ENCODE measurements at regions not wholly inside any gene's neighbourhood (a gene's known extent, or its start where the extent isn't known, plus 50 kb on each side); places are given as distances from the start of the nearest gene placed in this dataset.

GRCh38 chr6:113646701-113647100 lies 210.4 kb upstream of the MARCKS start:
- Histone ChIP-seq H3K27me3 (ENCODE audit: control insufficient read depth in 1 of 2, insufficient read depth in 1 of 2, low read length in 2 of 2) (no peaks in the 10 kb centered on the region), H2BK15ac (ENCODE audit: low read depth, poor library complexity, severe bottlenecking) (no peak overlapping the region), H3K36me3 (ENCODE audit: control insufficient read depth in 1 of 2, insufficient read depth in 2 of 2, low read depth in 1 of 2, low read length in 2 of 2) (no peaks in the 10 kb centered on the region), H3K4me2 (ENCODE audit: low read length, poor library complexity, severe bottlenecking) (no peak overlapping the region), H3K79me1 (replicated peaks; ENCODE audit: low read length, poor library complexity, severe bottlenecking) (no peaks in the 10 kb centered on the region), H3K4me1 (ENCODE audit: control insufficient read depth, insufficient read depth, low read depth, low read length) (peaks cover 7% of the 10 kb centered on the region), H3K9ac (ENCODE audit: low read length) (no peak overlapping the region), H3K27ac (ENCODE audit: low read length, poor library complexity, severe bottlenecking) (no peak overlapping the region), H2BK5ac (ENCODE audit: low read depth, low read length, poor library complexity, severe bottlenecking) (no peak overlapping the region), H2BK12ac (ENCODE audit: low read length in 2 of 2) (no peak overlapping the region), H2AFZ (ENCODE audit: low read depth, low read length) (no peak overlapping the region), H3K14ac (ENCODE audit: low read length in 2 of 2) (no peak overlapping the region), H2BK120ac (ENCODE audit: low read depth, low read length) (no peak overlapping the region), H3K18ac (ENCODE audit: low read depth in 1 of 2, low read length in 2 of 2) (no peak overlapping the region), H3K23ac (ENCODE audit: low read length in 2 of 2) (no peak overlapping the region), H3K4ac (ENCODE audit: low read depth in 1 of 2, low read length in 2 of 2) (no peak overlapping the region), H3K9me3 (ENCODE audit: control insufficient read depth, low read length) (no peaks in the 10 kb centered on the region), H4K8ac (ENCODE audit: low read length) (no peak overlapping the region), H4K91ac (ENCODE audit: low read length) (no peak overlapping the region), H3K4me3 (ENCODE audit: insufficient read depth in 1 of 2, low read depth in 1 of 2, low read length in 2 of 2) (no peak overlapping the region), H2AK5ac (ENCODE audit: low read length, severe bottlenecking) (no peak overlapping the region)
- no peak for DNase-seq
- WGBS = 91% methylated on average over 4 of the region's 4 CpGs

DNA sequence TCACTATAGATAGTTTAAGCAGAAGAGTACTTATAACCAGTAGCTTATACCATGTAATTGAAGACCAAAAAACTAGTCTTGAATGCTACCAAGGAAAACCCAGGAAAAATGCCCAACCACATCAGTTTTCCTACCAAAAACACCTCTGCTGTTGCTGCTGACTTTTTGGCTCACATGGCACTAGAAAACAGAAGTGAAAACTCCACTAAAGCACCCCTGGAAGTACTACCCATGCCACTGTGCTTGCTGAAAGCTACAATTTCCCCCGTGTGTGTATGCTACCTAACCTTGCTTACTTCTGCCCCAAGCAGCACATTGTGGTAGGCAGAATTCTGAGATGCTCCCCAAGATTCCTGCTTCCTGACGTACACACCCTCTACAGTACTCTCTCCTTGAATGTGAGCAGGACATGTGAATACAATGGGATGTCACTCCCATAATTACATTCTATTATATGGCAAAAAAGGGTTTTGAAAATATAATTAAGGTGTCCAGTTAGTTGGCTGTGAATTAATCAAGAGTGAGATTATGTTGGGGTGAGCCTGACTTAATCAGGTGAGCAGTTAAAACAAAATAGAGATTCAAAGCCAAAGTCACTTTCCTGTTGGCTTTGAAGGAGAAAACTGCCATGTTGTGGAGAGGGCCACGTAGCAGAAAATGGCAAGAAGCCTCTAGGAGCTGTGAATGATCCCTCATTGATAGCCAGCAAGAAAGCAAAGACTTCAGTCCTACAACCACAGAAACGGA lies 209.8 kb upstream of the MARCKS start:
- Histone ChIP-seq H4K8ac (ENCODE audit: low read length) (no peak overlapping the region), H2BK15ac (ENCODE audit: low read depth, poor library complexity, severe bottlenecking) (peak overlapping the region; percentile 84), H3K9ac (ENCODE audit: low read length) (no peak overlapping the region), H2BK5ac (ENCODE audit: low read depth, low read length, poor library complexity, severe bottlenecking) (no peak overlapping the region), H2BK120ac (ENCODE audit: low read depth, low read length) (no peak overlapping the region), H3K23ac (ENCODE audit: low read length in 2 of 2) (no peak overlapping the region), H3K9me3 (ENCODE audit: control insufficient read depth, low read length) (no peaks in the 10 kb centered on the region), H2BK12ac (ENCODE audit: low read length in 2 of 2) (no peak overlapping the region), H3K4me2 (ENCODE audit: low read length, poor library complexity, severe bottlenecking) (no peak overlapping the region), H4K91ac (ENCODE audit: low read length) (no peak overlapping the region), H3K79me1 (replicated peaks; ENCODE audit: low read length, poor library complexity, severe bottlenecking) (no peaks in the 10 kb centered on the region), H3K27me3 (ENCODE audit: control insufficient read depth in 1 of 2, insufficient read depth in 1 of 2, low read length in 2 of 2) (no peaks in the 10 kb centered on the region), H3K14ac (ENCODE audit: low read length in 2 of 2) (no peak overlapping the region), H3K4ac (ENCODE audit: low read depth in 1 of 2, low read length in 2 of 2) (no peak overlapping the region), H3K36me3 (ENCODE audit: control insufficient read depth in 1 of 2, insufficient read depth in 2 of 2, low read depth in 1 of 2, low read length in 2 of 2) (no peaks in the 10 kb centered on the region), H3K27ac (ENCODE audit: low read length, poor library complexity, severe bottlenecking) (no peak overlapping the region), H3K4me1 (ENCODE audit: control insufficient read depth, insufficient read depth, low read depth, low read length) (peaks cover 7% of the 10 kb centered on the region), H2AFZ (ENCODE audit: low read depth, low read length) (no peak overlapping the region), H2AK5ac (ENCODE audit: low read length, severe bottlenecking) (peak overlapping the region; percentile 46), H3K18ac (ENCODE audit: low read depth in 1 of 2, low read length in 2 of 2) (no peak overlapping the region), H3K4me3 (ENCODE audit: insufficient read depth in 1 of 2, low read depth in 1 of 2, low read length in 2 of 2) (no peak overlapping the region)
- 96% methylated on average over 2 of the region's 4 CpGs for WGBS
- no peak for DNase-seq

GRCh38 chr6:113648698-113649097 lies 208.4 kb upstream of the MARCKS start:
- H3K14ac ChIP-seq (ENCODE audit: low read length in 2 of 2) = no peak overlapping the region
- no peaks in the 10 kb centered on the region for H3K27me3 ChIP-seq (ENCODE audit: control insufficient read depth in 1 of 2, insufficient read depth in 1 of 2, low read length in 2 of 2)
- no peak for DNase-seq
- H2BK15ac ChIP-seq (ENCODE audit: low read depth, poor library complexity, severe bottlenecking) = no peak overlapping the region
- no peak overlapping the region for H4K8ac ChIP-seq (ENCODE audit: low read length)
- no peak overlapping the region for H3K4me2 ChIP-seq (ENCODE audit: low read length, poor library complexity, severe bottlenecking)
- no peak overlapping the region for H2AK5ac ChIP-seq (ENCODE audit: low read length, severe bottlenecking)
- H3K4me1 ChIP-seq (ENCODE audit: control insufficient read depth, insufficient read depth, low read depth, low read length) = peaks cover 7% of the 10 kb centered on the region
- no peak overlapping the region for H2AFZ ChIP-seq (ENCODE audit: low read depth, low read length)
- H3K9ac ChIP-seq (ENCODE audit: low read length) = no peak overlapping the region
- WGBS = no CpG with 5 or more reads among the region's 1 CpG
- no peak overlapping the region for H3K23ac ChIP-seq (ENCODE audit: low read length in 2 of 2)
- no peak overlapping the region for H4K91ac ChIP-seq (ENCODE audit: low read length)
- no peak overlapping the region for H2BK5ac ChIP-seq (ENCODE audit: low read depth, low read length, poor library complexity, severe bottlenecking)
- no peak overlapping the region for H2BK120ac ChIP-seq (ENCODE audit: low read depth, low read length)
- no peaks in the 10 kb centered on the region for H3K36me3 ChIP-seq (ENCODE audit: control insufficient read depth in 1 of 2, insufficient read depth in 2 of 2, low read depth in 1 of 2, low read length in 2 of 2)
- H3K4me3 ChIP-seq (ENCODE audit: insufficient read depth in 1 of 2, low read depth in 1 of 2, low read length in 2 of 2) = no peak overlapping the region
- H3K27ac ChIP-seq (ENCODE audit: low read length, poor library complexity, severe bottlenecking) = no peak overlapping the region
- no peak overlapping the region for H3K18ac ChIP-seq (ENCODE audit: low read depth in 1 of 2, low read length in 2 of 2)
- H3K9me3 ChIP-seq (ENCODE audit: control insufficient read depth, low read length) = no peaks in the 10 kb centered on the region
- H2BK12ac ChIP-seq (ENCODE audit: low read length in 2 of 2) = no peak overlapping the region
- no peak overlapping the region for H3K4ac ChIP-seq (ENCODE audit: low read depth in 1 of 2, low read length in 2 of 2)
- no peaks in the 10 kb centered on the region for H3K79me1 ChIP-seq (replicated peaks; ENCODE audit: low read length, poor library complexity, severe bottlenecking)

DNA sequence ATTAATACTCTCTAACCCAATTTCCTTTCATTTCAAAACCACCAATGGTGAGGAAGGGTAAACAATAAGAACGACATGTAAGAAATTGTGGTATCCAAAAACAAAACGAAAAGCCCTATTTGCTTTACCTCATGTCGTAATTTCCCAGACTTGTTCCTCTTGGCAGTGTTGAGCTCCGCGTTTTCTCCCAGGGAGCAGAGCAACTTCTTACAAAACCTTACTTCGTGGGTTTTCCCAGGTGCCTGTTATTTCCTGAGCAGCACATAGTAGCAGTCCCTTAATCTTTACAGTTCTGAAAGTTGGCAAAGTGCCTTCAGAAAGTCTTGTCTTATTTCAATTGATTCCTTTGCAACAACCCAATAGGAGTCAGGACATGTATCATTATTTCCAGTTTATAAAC lies 207.9 kb upstream of the MARCKS start:
- Histone ChIP-seq H3K4me2 (ENCODE audit: low read length, poor library complexity, severe bottlenecking) (no peak overlapping the region), H2BK12ac (ENCODE audit: low read length in 2 of 2) (no peak overlapping the region), H3K23ac (ENCODE audit: low read length in 2 of 2) (no peak overlapping the region), H3K18ac (ENCODE audit: low read depth in 1 of 2, low read length in 2 of 2) (no peak overlapping the region), H2BK5ac (ENCODE audit: low read depth, low read length, poor library complexity, severe bottlenecking) (peak overlapping the region; percentile 31), H3K14ac (ENCODE audit: low read length in 2 of 2) (no peak overlapping the region), H4K8ac (ENCODE audit: low read length) (no peak overlapping the region), H2AFZ (ENCODE audit: low read depth, low read length) (no peak overlapping the region), H3K9me3 (ENCODE audit: control insufficient read depth, low read length) (no peaks in the 10 kb centered on the region), H2BK120ac (ENCODE audit: low read depth, low read length) (no peak overlapping the region), H3K9ac (ENCODE audit: low read length) (no peak overlapping the region), H3K4me1 (ENCODE audit: control insufficient read depth, insufficient read depth, low read depth, low read length) (peaks cover 7% of the 10 kb centered on the region), H4K91ac (ENCODE audit: low read length) (no peak overlapping the region), H3K4ac (ENCODE audit: low read depth in 1 of 2, low read length in 2 of 2) (no peak overlapping the region), H3K4me3 (ENCODE audit: insufficient read depth in 1 of 2, low read depth in 1 of 2, low read length in 2 of 2) (no peak overlapping the region), H3K27ac (ENCODE audit: low read length, poor library complexity, severe bottlenecking) (no peak overlapping the region), H3K27me3 (ENCODE audit: control insufficient read depth in 1 of 2, insufficient read depth in 1 of 2, low read length in 2 of 2) (no peaks in the 10 kb centered on the region), H3K79me1 (replicated peaks; ENCODE audit: low read length, poor library complexity, severe bottlenecking) (no peaks in the 10 kb centered on the region), H3K36me3 (ENCODE audit: control insufficient read depth in 1 of 2, insufficient read depth in 2 of 2, low read depth in 1 of 2, low read length in 2 of 2) (no peaks in the 10 kb centered on the region), H2AK5ac (ENCODE audit: low read length, severe bottlenecking) (no peak overlapping the region), H2BK15ac (ENCODE audit: low read depth, poor library complexity, severe bottlenecking) (no peak overlapping the region)
- 77% methylated on average over 6 of the region's 6 CpGs for WGBS
- DNase-seq = no peak

Measured in mesenchymal stem cell (in vitro differentiated cells and primary cell).